Activated T-cell treated with anti-CD3 and anti-CD28 coated beads, Interleukin-2, amount 50 U/mL, for 72 hours (primary cell): ENCODE measurements at regions not wholly inside any gene's neighbourhood (a gene's known extent, or its start where the extent isn't known, plus 50 kb on each side); places are given as distances from the start of the nearest gene placed in this dataset.
A peak's percentile ranks its signal among the peaks of the same experiment; 100 is the strongest.

ENCODE experiments used
- ATAC-seq, 2 donors: fragments of 150-1000 bp; cut with Tn5 transposase; replicated peaks in 1 of 2; 2 replicates each; pipeline ENCODE4 v1.10.0; 2021; ENCODE audit warnings: moderate library complexity in 2 of 2, mild to moderate bottlenecking in 1 of 2
- DNase-seq, 2 donors: peaks; one replicate each; pipeline ENCODE4 v3.0.0; 2021 to 2022; ENCODE audit warnings: mixed read lengths in 1 of 2
- H3K27ac Mint-ChIP-seq: one replicate; pipeline ENCODE4 v1.8.0; 2022; ENCODE audit warnings: mild to moderate bottlenecking, moderate library complexity, mixed read lengths
- H3K27me3 Mint-ChIP-seq: one replicate; pipeline ENCODE4 v1.8.0; 2022; ENCODE audit warnings: low read depth, mixed read lengths
- H3K36me3 Mint-ChIP-seq, 2 donors: one replicate each; pipeline ENCODE4 v1.8.0; 2022; ENCODE audit warnings: mixed read lengths in 2 of 2, mild to moderate bottlenecking in 1 of 2; ENCODE audit not compliant: insufficient read depth in 2 of 2
- H3K4me1 Mint-ChIP-seq: one replicate; pipeline ENCODE4 v1.8.0; 2022; ENCODE audit warnings: low read depth, mixed read lengths
- H3K4me3 Mint-ChIP-seq, 2 donors: one replicate each; pipeline ENCODE4 v1.8.0; 2022; ENCODE audit warnings: mild to moderate bottlenecking in 2 of 2, mixed read lengths in 2 of 2, moderate library complexity in 2 of 2
- H3K9me3 Mint-ChIP-seq, 2 donors: one replicate each; pipeline ENCODE4 v1.8.0; 2022; ENCODE audit warnings: mixed read lengths in 2 of 2

DNA sequence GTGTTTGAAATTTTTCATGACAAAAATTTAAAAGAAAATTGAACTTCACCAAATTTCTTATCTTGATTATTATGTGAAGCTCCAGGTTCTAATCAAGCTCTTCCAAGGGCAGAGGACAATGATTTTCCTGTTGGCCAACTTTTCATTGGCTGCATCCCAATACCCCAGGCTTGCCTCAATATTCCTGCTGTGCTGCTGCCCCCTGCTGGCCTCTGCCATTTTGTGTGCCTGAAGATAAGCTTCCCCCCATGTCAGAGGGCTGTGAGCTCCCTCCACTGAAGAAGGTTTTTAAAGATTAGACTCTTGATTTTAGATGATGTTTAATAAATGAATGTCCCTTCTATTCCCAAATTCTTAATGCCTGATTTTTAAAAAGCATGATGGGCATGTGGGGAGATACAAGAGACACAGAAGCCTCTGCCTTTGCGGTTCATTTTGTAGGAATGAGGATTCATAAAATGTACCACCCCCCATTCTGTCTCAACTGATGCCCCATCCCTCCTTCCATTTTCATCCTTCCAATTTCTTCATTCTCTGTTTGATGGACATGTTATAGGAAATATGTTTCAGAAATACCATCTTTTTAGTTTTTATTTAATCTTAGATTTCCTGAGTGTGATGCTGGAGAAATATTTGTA is 76.7 kb upstream of the RGS6 start:
- Mint-ChIP-seq H3K4me1 (peaks cover 13% of the 10 kb centered on the region), H3K27me3 (peaks cover 40% of the 10 kb centered on the region), H3K4me3 (no peak overlapping the region), H3K36me3 (peaks cover 3 to 7% of the 10 kb centered on the region in 2 donors), H3K27ac (no peak overlapping the region), H3K9me3 (peaks cover 4 to 7% of the 10 kb centered on the region in 2 donors)
- peak; percentile 63 to 67 for DNase-seq
- ATAC-seq = peak in 1 of 2 donors; percentile 47

DNA sequence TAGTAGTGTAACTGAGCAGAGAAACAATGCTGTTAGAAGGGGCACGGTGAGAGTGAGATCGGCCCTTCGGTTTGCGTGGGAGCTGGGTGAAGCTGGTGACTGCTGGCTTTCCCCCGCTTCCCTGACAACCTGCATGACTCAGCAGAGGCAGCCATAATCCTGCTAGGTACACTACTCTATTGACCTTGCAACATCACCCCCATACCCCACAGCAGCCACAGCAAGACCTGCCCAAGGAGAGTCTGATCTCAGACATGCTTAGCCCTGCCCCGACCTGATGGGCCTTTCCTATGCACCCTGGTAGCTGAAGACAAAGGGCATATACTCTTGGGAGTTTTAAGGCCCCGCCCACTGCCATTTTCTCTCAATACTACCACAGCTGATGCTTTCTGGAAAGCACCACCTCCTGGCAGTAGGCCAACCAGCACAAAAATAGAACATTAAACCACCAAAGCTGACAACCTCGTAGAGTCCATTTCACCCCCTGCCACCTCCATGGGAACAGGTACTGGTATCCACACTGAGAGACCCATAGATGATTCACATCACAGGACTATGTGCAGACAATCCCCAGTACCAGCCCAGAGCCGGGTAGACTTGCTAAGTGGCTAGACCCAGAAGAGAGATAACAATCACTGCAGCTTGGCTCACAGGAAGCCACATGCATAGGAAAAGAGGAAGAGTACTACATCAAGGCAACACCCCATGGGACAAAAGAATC is 75.9 kb upstream of the RGS6 start:
- Mint-ChIP-seq H3K27ac (no peak overlapping the region), H3K4me1 (peaks cover 13% of the 10 kb centered on the region), H3K27me3 (peaks cover 46% of the 10 kb centered on the region), H3K9me3 (peaks cover 4 to 7% of the 10 kb centered on the region in 2 donors), H3K36me3 (peaks cover 3 to 7% of the 10 kb centered on the region in 2 donors), H3K4me3 (peak overlapping the region in 1 of 2 donors; percentile 51)
- ATAC-seq (peak; percentile 19 to 55), DNase-seq (peak in 1 of 2 donors; percentile 31)

DNA sequence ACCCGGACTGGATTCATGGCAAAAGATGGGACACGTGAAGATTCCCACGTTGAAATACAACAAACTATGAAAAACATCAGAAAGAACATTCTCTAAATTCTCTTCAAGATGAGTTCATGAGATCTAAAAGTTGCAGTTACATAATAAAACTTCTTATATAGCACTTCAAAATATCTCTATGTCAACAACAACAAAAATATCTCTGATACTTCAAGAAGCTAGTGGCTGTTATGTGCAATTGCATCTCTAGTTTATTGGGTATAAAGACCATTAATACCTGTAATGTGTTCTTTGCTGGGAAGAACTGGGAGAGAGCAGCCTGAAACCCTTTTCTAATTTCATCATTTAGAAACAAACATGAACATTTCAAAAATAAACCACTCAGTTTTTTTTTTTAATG is 69.2 kb upstream of the RGS6 start:
- H3K27me3 Mint-ChIP-seq = peaks cover 29% of the 10 kb centered on the region
- H3K9me3 Mint-ChIP-seq = peaks cover 2 to 4% of the 10 kb centered on the region in 2 donors
- DNase-seq (no peak), ATAC-seq (no peak)
- no peak overlapping the region for H3K4me3 Mint-ChIP-seq
- no peak overlapping the region for H3K27ac Mint-ChIP-seq
- H3K4me1 Mint-ChIP-seq = no peaks in the 10 kb centered on the region
- H3K36me3 Mint-ChIP-seq = peaks cover 2% of the 10 kb centered on the region in 2 donors

DNA sequence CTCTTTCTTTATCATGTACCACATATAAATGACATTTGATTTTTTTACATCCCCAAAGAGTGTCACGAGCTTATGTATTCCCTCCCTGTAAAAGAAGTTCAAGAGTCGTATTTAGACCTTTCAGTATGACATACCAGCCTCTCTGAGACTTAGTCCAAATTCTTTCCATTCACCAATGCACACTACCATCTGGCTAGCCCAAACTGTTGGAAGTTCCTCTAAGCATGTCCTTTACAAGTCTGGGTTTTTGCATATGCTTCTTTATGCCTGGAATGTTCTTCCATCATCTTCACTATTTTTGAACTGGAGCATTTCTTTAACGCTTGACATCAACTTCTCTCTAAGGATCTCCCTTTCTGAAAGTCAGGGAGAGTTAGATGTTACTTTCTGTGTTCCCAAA is 68.5 kb upstream of the RGS6 start:
- H3K9me3 Mint-ChIP-seq = peaks cover 1 to 2% of the 10 kb centered on the region in 2 donors
- no peak for ATAC-seq
- H3K4me1 Mint-ChIP-seq = no peaks in the 10 kb centered on the region
- no peak overlapping the region for H3K27ac Mint-ChIP-seq
- no peak for DNase-seq
- H3K4me3 Mint-ChIP-seq = no peak overlapping the region
- H3K36me3 Mint-ChIP-seq = peaks cover 1% of the 10 kb centered on the region in 2 donors
- H3K27me3 Mint-ChIP-seq = peaks cover 23% of the 10 kb centered on the region
